ENCODE measurements at regions not wholly inside any gene's neighbourhood (a gene's known extent, or its start where the extent isn't known, plus 50 kb on each side); places are given as distances from the start of the nearest gene placed in this dataset.

- DNase-seq = peak; percentile 65
Measured at GRCh38 chr11:115939731-115940421, 435.7 kb upstream of the CADM1 start.

- no peak for DNase-seq
Measured at GRCh38 chr11:115939104-115939730, 435.0 kb upstream of the CADM1 start.

- no peak for DNase-seq
Measured at GRCh38 chr11:115933564-115933963, 429.3 kb upstream of the CADM1 start.

- no peak for DNase-seq
Measured at GRCh38 chr11:115931548-115932083, 427.4 kb upstream of the CADM1 start.

GRCh38 chr11:115930886-115931547 lies 426.8 kb upstream of the CADM1 start:
- no peak for DNase-seq

GRCh38 chr11:115930291-115930690 lies 426.1 kb upstream of the CADM1 start:
- no peak for DNase-seq

GRCh38 chr11:115929618-115930129 lies 425.5 kb upstream of the CADM1 start:
- no peak for DNase-seq

GRCh38 chr11:115928811-115929210 lies 424.6 kb upstream of the CADM1 start:
- no peak for DNase-seq

GRCh38 chr11:115927823-115928329 lies 423.7 kb upstream of the CADM1 start:
- DNase-seq = no peak

GRCh38 chr11:115926601-115927000 lies 422.4 kb upstream of the CADM1 start:
- DNase-seq = no peak

GRCh38 chr11:115926138-115926537 lies 421.9 kb upstream of the CADM1 start:
- DNase-seq = no peak

GRCh38 chr11:115925568-115926090 lies 421.4 kb upstream of the CADM1 start:
- no peak for DNase-seq

- no peak for DNase-seq
Measured at GRCh38 chr11:115924744-115925567, 420.7 kb upstream of the CADM1 start.

- DNase-seq = no peak
Measured at GRCh38 chr11:115922876-115923275, 418.7 kb upstream of the CADM1 start.

- DNase-seq = no peak
Measured at GRCh38 chr11:115921986-115922385, 417.8 kb upstream of the CADM1 start.

- no peak for DNase-seq
Measured at GRCh38 chr11:115921540-115921939, 417.3 kb upstream of the CADM1 start.

GRCh38 chr11:115920841-115921480 lies 416.7 kb upstream of the CADM1 start:
- no peak for DNase-seq

GRCh38 chr11:115920092-115920461 lies 415.9 kb upstream of the CADM1 start:
- no peak for DNase-seq

GRCh38 chr11:115919341-115920091 lies 415.3 kb upstream of the CADM1 start:
- DNase-seq = no peak

GRCh38 chr11:115918576-115918975 lies 414.4 kb upstream of the CADM1 start:
- no peak for DNase-seq

GRCh38 chr11:115916608-115917007 lies 412.4 kb upstream of the CADM1 start:
- DNase-seq = peak; percentile 54

Data from NCI-H1436 treated with DMSO at 0.1 percent for 48 hours (cell line).